ENCODE measurements at regions not wholly inside any gene's neighbourhood (a gene's known extent, or its start where the extent isn't known, plus 50 kb on each side); places are given as distances from the start of the nearest gene placed in this dataset.

- TF ChIP-seq CTCF (IDR thresholded peaks at IDR 0.05; ENCODE audit: low read depth, low read length) = no peak
- no peak for DNase-seq (ENCODE audit: extremely low read depth, low read depth)
Measured at GRCh38 chr12:46082490-46083200, 92.3 kb upstream of the SCAF11 start.

- TF ChIP-seq CTCF (IDR thresholded peaks at IDR 0.05; ENCODE audit: low read depth, low read length) = no peak
- DNase-seq (ENCODE audit: extremely low read depth, low read depth) = no peak
Measured at GRCh38 chr12:46073321-46073720, 82.9 kb upstream of the SCAF11 start.

GRCh38 chr12:46071769-46072624 is 81.6 kb upstream of the SCAF11 start:
- TF ChIP-seq CTCF (IDR thresholded peaks at IDR 0.05; ENCODE audit: low read depth, low read length) = peak; percentile 98
- peak; percentile 16 for DNase-seq (ENCODE audit: extremely low read depth, low read depth)

GRCh38 chr12:46071335-46071734 is 81.0 kb upstream of the SCAF11 start:
- TF ChIP-seq CTCF (IDR thresholded peaks at IDR 0.05; ENCODE audit: low read depth, low read length) = no peak
- DNase-seq (ENCODE audit: extremely low read depth, low read depth) = no peak

- DNase-seq (ENCODE audit: extremely low read depth, low read depth) = no peak
- no peak for TF ChIP-seq CTCF (IDR thresholded peaks at IDR 0.05; ENCODE audit: low read depth, low read length)
Measured at GRCh38 chr12:46067094-46067493, 76.7 kb upstream of the SCAF11 start.

- no peak for TF ChIP-seq CTCF (IDR thresholded peaks at IDR 0.05; ENCODE audit: low read depth, low read length)
- no peak for DNase-seq (ENCODE audit: extremely low read depth, low read depth)
Measured at GRCh38 chr12:46065412-46066166, 75.2 kb upstream of the SCAF11 start.
